ENCODE measurements at regions not wholly inside any gene's neighbourhood (a gene's known extent, or its start where the extent isn't known, plus 50 kb on each side); places are given as distances from the start of the nearest gene placed in this dataset.

- DNase-seq = no peak
Measured at GRCh38 chr10:33807531-33808359, 473.3 kb upstream of the NRP1 start.

GRCh38 chr10:33805831-33806230 lies 471.4 kb upstream of the NRP1 start:
- no peak for DNase-seq

GRCh38 chr10:33804584-33804983 lies 470.1 kb upstream of the NRP1 start:
- DNase-seq = no peak

- DNase-seq = no peak
Measured at GRCh38 chr10:33803248-33803647, 468.8 kb upstream of the NRP1 start.

- DNase-seq = no peak
Measured at GRCh38 chr10:33802566-33802965, 468.1 kb upstream of the NRP1 start.

GRCh38 chr10:33801705-33802104 lies 467.2 kb upstream of the NRP1 start:
- DNase-seq = no peak

- DNase-seq = no peak
Measured at GRCh38 chr10:33800986-33801385, 466.5 kb upstream of the NRP1 start.

- DNase-seq = no peak
Measured at GRCh38 chr10:33800545-33800944, 466.1 kb upstream of the NRP1 start.

- no peak for DNase-seq
Measured at GRCh38 chr10:33799944-33800323, 465.5 kb upstream of the NRP1 start.

GRCh38 chr10:33799281-33799943 lies 464.9 kb upstream of the NRP1 start:
- no peak for DNase-seq

GRCh38 chr10:33798754-33799153 lies 464.3 kb upstream of the NRP1 start:
- DNase-seq = no peak

GRCh38 chr10:33796680-33797079 lies 462.2 kb upstream of the NRP1 start:
- no peak for DNase-seq

GRCh38 chr10:33795529-33795928 lies 461.1 kb upstream of the NRP1 start:
- no peak for DNase-seq

GRCh38 chr10:33794460-33794859 lies 460.0 kb upstream of the NRP1 start:
- DNase-seq = no peak

- DNase-seq = no peak
Measured at GRCh38 chr10:33793793-33794192, 459.3 kb upstream of the NRP1 start.

GRCh38 chr10:33791272-33791660 lies 456.8 kb upstream of the NRP1 start:
- no peak for DNase-seq

- DNase-seq = no peak
Measured at GRCh38 chr10:33790521-33791271, 456.2 kb upstream of the NRP1 start.

GRCh38 chr10:33783557-33783956 lies 449.1 kb upstream of the NRP1 start:
- no peak for DNase-seq

- no peak for DNase-seq
Measured at GRCh38 chr10:33783078-33783477, 448.6 kb upstream of the NRP1 start.

GRCh38 chr10:33781606-33782395 lies 447.3 kb upstream of the NRP1 start:
- DNase-seq = no peak

GRCh38 chr10:33780961-33781360 lies 446.5 kb upstream of the NRP1 start:
- no peak for DNase-seq

- DNase-seq = no peak
Measured at GRCh38 chr10:33777223-33777622, 442.8 kb upstream of the NRP1 start.

Measured in NCI-H446 (cell line).